Lung (tissue), 11 donors: ENCODE measurements at regions not wholly inside any gene's neighbourhood (a gene's known extent, or its start where the extent isn't known, plus 50 kb on each side); places are given as distances from the start of the nearest gene placed in this dataset.

Experiments
- ATAC-seq: fragments of 200-7000 bp; cut with Tn5 transposase; one replicate; pipeline ENCODE4 v1.9.1; 2020; ENCODE audit warnings: moderate number of reproducible peaks; ENCODE audit not compliant: insufficient read depth, low FRiP score
- DNase-seq, 3 donors: peaks; one replicate each; pipeline ENCODE4 v3.0.0-alpha.2; 2013 to 2017
- H3K27ac ChIP-seq, 2 donors: one replicate each; pipeline ENCODE4 v1.5.1; 2013; ENCODE audit warnings: mild to moderate bottlenecking in 2 of 2, moderate library complexity in 2 of 2, control low read depth in 1 of 2, inconsistent platforms in 1 of 2, low read depth in 1 of 2, low read length in 1 of 2
- H3K27me3 ChIP-seq, 3 donors: one replicate each; pipeline ENCODE4 v1.5.1; 2013; ENCODE audit warnings: low read length in 2 of 3; ENCODE audit not compliant: control insufficient read depth in 3 of 3, insufficient read depth in 3 of 3
- H3K36me3 ChIP-seq, 4 donors: one replicate each; pipeline ENCODE4 v1.5.1; 2013; ENCODE audit warnings: low read length in 4 of 4, mild to moderate bottlenecking in 1 of 4, moderate library complexity in 1 of 4; ENCODE audit not compliant: control insufficient read depth in 4 of 4, insufficient read depth in 4 of 4
- H3K4me1 ChIP-seq, 5 donors: one replicate each; pipeline ENCODE4 v1.5.1; 2013; ENCODE audit warnings: low read length in 5 of 5, mild to moderate bottlenecking in 2 of 5, moderate library complexity in 1 of 5; ENCODE audit not compliant: control insufficient read depth in 5 of 5, insufficient read depth in 5 of 5
- H3K4me3 ChIP-seq: one replicate; pipeline ENCODE4 v1.5.1; 2013; ENCODE audit warnings: mild to moderate bottlenecking, control low read depth, moderate library complexity
- H3K9ac ChIP-seq, 2 donors: one replicate each; pipeline ENCODE4 v1.5.1; 2013; ENCODE audit warnings: low read length in 2 of 2, control low read depth in 1 of 2; ENCODE audit not compliant: insufficient read depth in 1 of 2
- H3K9me3 ChIP-seq, 4 donors: one replicate each; pipeline ENCODE4 v1.5.1; 2013; ENCODE audit warnings: low read length in 3 of 4, mild to moderate bottlenecking in 1 of 4, moderate library complexity in 1 of 4; ENCODE audit not compliant: control insufficient read depth in 4 of 4, insufficient read depth in 3 of 4
- CTCF ChIP-seq: IDR thresholded peaks from 2 replicates; pipeline ENCODE4 v1.5.1; 2012; ENCODE audit warnings: mild to moderate bottlenecking; ENCODE audit errors: control extremely low read depth, extremely low read depth
- WGBS, 2 donors: extraction: QIAGEN DNeasy Blood & Tissue Kit; methylation state at CpG; one replicate each; pipeline ENCODE4 v1.1.7; 2013; 5-methylcytosine and 5-hydroxymethylcytosine counted together
- donor health status: control.
- donor health status: control.
- donor health status: Bipolar disorder and iron deficiency.
- donor health status: healthy.
- donor health status: DM: yes; HTN: yes; CAD: no.

DNA sequence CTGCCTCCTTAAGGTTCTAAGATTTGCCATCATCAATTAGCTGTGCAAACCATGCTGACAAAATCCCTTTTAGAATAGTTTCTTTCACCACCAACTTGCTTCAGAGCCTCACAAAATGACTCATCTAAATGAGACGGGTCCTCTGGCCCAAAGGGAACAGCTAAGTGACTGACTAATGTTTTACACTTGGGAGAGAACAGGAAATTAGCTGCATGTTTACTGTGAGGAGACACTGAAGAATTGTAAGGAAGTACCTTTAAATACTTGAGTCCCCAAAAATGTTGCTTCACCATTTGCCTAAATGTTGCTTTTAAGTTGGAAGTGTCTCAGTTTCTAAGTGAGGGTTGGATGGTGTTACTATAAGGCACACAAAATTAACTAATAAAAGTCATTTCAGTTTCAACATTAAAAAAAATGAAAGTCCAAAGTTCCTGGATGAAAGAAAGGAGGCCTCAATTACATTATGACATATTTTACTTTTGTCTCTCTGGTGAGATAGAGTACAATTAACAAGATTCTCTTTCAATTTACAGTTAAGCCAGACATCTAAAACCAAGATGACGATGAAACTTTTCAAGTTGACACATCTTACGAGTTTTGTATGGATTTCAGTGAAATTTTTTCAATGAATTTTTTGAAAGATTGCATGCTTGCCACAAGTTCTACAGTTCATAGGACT lies 229.1 kb upstream of the FN1 start:
- WGBS, 2 donors = 60 to 65% methylated on average over 3 of the region's 3 CpGs
- DNase-seq (no peak), ATAC-seq (peak; percentile 89)
- Histone ChIP-seq H3K4me1 (peaks cover 0 to 44% (median 10%) of the 10 kb centered on the region in 5 donors), H3K4me3 (no peak overlapping the region), H3K9ac (no peak overlapping the region), H3K27ac (no peak overlapping the region), H3K9me3 (no peaks in the 10 kb centered on the region), H3K27me3 (no peaks in the 10 kb centered on the region), H3K36me3 (no peaks in the 10 kb centered on the region)
- no peak for TF ChIP-seq CTCF

GRCh38 chr2:215662715-215663114 lies 226.8 kb upstream of the FN1 start:
- no peak for TF ChIP-seq CTCF
- peak in 2 of 3 donors; percentile 30 to 41 for DNase-seq
- peaks cover 0 to 40% (median 0%) of the 10 kb centered on the region in 5 donors for H3K4me1 ChIP-seq
- 67 to 79% methylated on average over 1 of the region's 1 CpG for WGBS, 2 donors
- no peak overlapping the region for H3K27ac ChIP-seq
- H3K4me3 ChIP-seq = no peak overlapping the region
- no peak overlapping the region for H3K9ac ChIP-seq
- H3K36me3 ChIP-seq = no peaks in the 10 kb centered on the region
- ATAC-seq = no peak
- no peaks in the 10 kb centered on the region for H3K9me3 ChIP-seq
- no peaks in the 10 kb centered on the region for H3K27me3 ChIP-seq

DNA sequence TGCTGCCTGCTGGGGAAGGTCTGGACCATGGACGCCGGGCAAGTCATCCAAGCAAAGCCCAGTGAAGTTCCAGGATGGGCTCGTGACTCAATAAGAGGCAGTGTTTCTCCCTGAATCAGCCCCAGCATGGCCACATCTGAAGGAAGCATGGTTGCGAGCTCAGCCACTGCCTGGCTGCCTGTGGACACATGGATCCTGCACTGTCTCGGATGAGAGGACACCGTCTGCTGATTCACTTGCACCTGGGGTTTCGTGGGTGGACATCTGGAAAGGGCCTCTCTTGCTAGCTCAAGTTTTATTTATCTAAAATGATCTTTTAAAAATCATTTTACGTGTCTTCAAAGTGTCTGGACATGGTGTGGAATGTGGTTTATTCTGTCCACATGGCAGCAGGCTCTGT lies 224.8 kb upstream of the FN1 start:
- Histone ChIP-seq H3K4me3 (no peak overlapping the region), H3K9me3 (peaks cover 0 to 2% (median 0%) of the 10 kb centered on the region in 4 donors), H3K36me3 (no peaks in the 10 kb centered on the region), H3K27ac (no peak overlapping the region), H3K9ac (no peak overlapping the region), H3K4me1 (peaks cover 0 to 33% (median 0%) of the 10 kb centered on the region in 5 donors), H3K27me3 (no peaks in the 10 kb centered on the region)
- no peak for TF ChIP-seq CTCF
- WGBS, 2 donors = 90 to 92% methylated on average over 8 of the region's 8 CpGs
- DNase-seq (no peak), ATAC-seq (no peak)

- H3K27me3 ChIP-seq = no peaks in the 10 kb centered on the region
- TF ChIP-seq CTCF = no peak
- H3K9ac ChIP-seq = no peak overlapping the region
- ATAC-seq (no peak), DNase-seq (no peak)
- peaks cover 0 to 2% (median 0%) of the 10 kb centered on the region in 4 donors for H3K9me3 ChIP-seq
- no peaks in the 10 kb centered on the region for H3K36me3 ChIP-seq
- no peak overlapping the region for H3K27ac ChIP-seq
- WGBS, 2 donors = 68 to 86% methylated on average over 4 of the region's 4 CpGs
- H3K4me1 ChIP-seq = peaks cover 0 to 41% (median 7%) of the 10 kb centered on the region in 5 donors
- no peak overlapping the region for H3K4me3 ChIP-seq
Observed at GRCh38 chr2:215659650-215660049, 223.8 kb upstream of the FN1 start.
